Panc1 (cell line): ENCODE measurements at regions not wholly inside any gene's neighbourhood (a gene's known extent, or its start where the extent isn't known, plus 50 kb on each side); places are given as distances from the start of the nearest gene placed in this dataset.

Experiments
- ATAC-seq: fragments of 200-7000 bp; cut with Tn5 transposase; 2 replicates; pipeline ENCODE4 v1.9.1; 2020; ENCODE audit warnings: mild to moderate bottlenecking, moderate library complexity
- BruUV-seq: library from RNA; stranded (reverse); fragments of 400-500 nt; replicated peaks from 2 replicates; lab custom pipeline; 2021; lab: Mats Ljungman, UMichigan
- CTCF ChIA-PET: fragments of 300-600 bp; sonication (Branson Sonifier 250); formaldehyde crosslinking; loops from one replicate; lab custom pipeline; 2022; ENCODE audit warnings: antibody characterized with exemption; lab: Charles Lee
- POLR2A ChIA-PET: fragments of 300-600 bp; sonication (Branson Sonifier 250); formaldehyde crosslinking; loops from one replicate; lab custom pipeline; 2022; ENCODE audit warnings: antibody characterized with exemption; lab: Charles Lee
- DNase-seq: peaks from one replicate; pipeline ENCODE4 v3.0.0-alpha.2; 2010; ENCODE audit warnings: low read depth, low spot score
- H3K27ac ChIP-seq: 2 replicates; pipeline ENCODE4 v1.5.1; 2011; ENCODE audit warnings: mild to moderate bottlenecking, low read length, inconsistent platforms
- H3K27me3 ChIP-seq: fragments of 200-500 bp; sonication (Bioruptor generic); 2 replicates; pipeline ENCODE4 v1.6.0; 2014; ENCODE audit warnings: low read length, inconsistent platforms; ENCODE audit not compliant: control insufficient read depth, insufficient read depth
- H3K36me3 ChIP-seq: fragments of 200-500 bp; sonication (Bioruptor generic); 2 replicates; pipeline ENCODE4 v1.5.1; 2014; ENCODE audit warnings: inconsistent platforms, mild to moderate bottlenecking, low read length, moderate library complexity; ENCODE audit not compliant: control insufficient read depth, insufficient read depth
- H3K4me1 ChIP-seq: 2 replicates; pipeline ENCODE4 v1.5.1; 2011; ENCODE audit warnings: inconsistent platforms, mild to moderate bottlenecking, low read length, moderate library complexity; ENCODE audit not compliant: control insufficient read depth, insufficient read depth
- H3K4me3 ChIP-seq, 2 experiments: 2 replicates each; pipeline ENCODE4 v1.5.1; 2011 to 2012; ENCODE audit warnings: low read depth in 2 of 2, low read length in 2 of 2, mild to moderate bottlenecking in 2 of 2, inconsistent platforms in 1 of 2, moderate library complexity in 1 of 2
- H3K9me3 ChIP-seq: fragments of 200-500 bp; sonication (Bioruptor generic); 2 replicates; pipeline ENCODE4 v1.5.1; 2014; ENCODE audit warnings: low read depth, mild to moderate bottlenecking, inconsistent platforms, low read length, moderate library complexity; ENCODE audit not compliant: control insufficient read depth, insufficient read depth
- POLR2AphosphoS5 ChIP-seq: IDR thresholded peaks from 2 replicates; pipeline ENCODE4 v1.6.1; 2012; ENCODE audit warnings: mild to moderate bottlenecking, low read depth, low read length, moderate library complexity
- SIN3A ChIP-seq: IDR thresholded peaks from 2 replicates; pipeline ENCODE4 v1.6.1; 2012; ENCODE audit warnings: low read depth, mild to moderate bottlenecking, low read length, moderate library complexity, borderline replicate concordance; ENCODE audit not compliant: insufficient read depth
- TCF7L2 ChIP-seq: IDR thresholded peaks from 2 replicates; pipeline ENCODE4 v1.6.1; 2011; ENCODE audit warnings: mild to moderate bottlenecking, low read depth, low read length, inconsistent platforms
- in situ Hi-C: cut with HindIII; loops from 2 replicates; pipeline ENCODE4 v1.10.0; 2016; ENCODE audit warnings: low sequenced_read_pairs, low pct_unique_long_range_greater_than_20kb
- intact Hi-C: fragments of 100-400 bp; cut with micrococcal nuclease; formaldehyde crosslinking; loops from one replicate; pipeline ENCODE4 v1.10.0; 2022; ENCODE audit not compliant: unreplicated experiment
- TF ChIP-seq, protein P1 (sequence below): fragments of 450-650 bp; IDR thresholded peaks from 2 replicates; pipeline ENCODE4 v1.5.1; 2017; ENCODE audit warnings: mild to moderate bottlenecking
- TF ChIP-seq, protein P2 (sequence below), 2 experiments: IDR thresholded peaks; 2 replicates each; pipeline ENCODE4 v1.6.1; 2011 to 2012; ENCODE audit warnings: low read depth in 2 of 2, control low read depth in 1 of 2, low read length in 1 of 2, mild to moderate bottlenecking in 1 of 2, moderate library complexity in 1 of 2; ENCODE audit not compliant: insufficient read depth in 1 of 2

DNA sequence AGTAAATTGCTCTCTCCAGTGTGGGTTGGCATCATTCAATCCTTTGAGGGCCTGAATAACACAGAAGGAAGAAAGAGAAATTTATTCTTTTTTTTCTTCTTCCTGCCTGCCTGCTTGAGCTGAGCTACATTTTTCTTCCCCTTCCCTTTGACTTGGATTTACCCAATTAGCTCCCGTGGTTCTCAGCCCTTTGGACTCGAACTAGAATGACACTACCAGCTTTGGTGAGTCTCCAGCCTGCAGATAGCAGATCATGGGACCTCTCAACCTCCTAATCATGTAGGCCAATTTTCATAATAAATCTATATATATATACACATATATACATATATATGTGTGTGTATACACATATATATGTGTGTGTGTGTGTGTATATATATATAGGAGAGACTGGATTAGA lies 128.6 kb downstream of the ISOC1 start:
- H3K9me3 ChIP-seq, result no peaks in the 10 kb centered on the region
- TF ChIP-seq POLR2AphosphoS5 (no peak), TCF7L2 (no peak), SIN3A (no peak)
- TF ChIP-seq, protein P1, sequence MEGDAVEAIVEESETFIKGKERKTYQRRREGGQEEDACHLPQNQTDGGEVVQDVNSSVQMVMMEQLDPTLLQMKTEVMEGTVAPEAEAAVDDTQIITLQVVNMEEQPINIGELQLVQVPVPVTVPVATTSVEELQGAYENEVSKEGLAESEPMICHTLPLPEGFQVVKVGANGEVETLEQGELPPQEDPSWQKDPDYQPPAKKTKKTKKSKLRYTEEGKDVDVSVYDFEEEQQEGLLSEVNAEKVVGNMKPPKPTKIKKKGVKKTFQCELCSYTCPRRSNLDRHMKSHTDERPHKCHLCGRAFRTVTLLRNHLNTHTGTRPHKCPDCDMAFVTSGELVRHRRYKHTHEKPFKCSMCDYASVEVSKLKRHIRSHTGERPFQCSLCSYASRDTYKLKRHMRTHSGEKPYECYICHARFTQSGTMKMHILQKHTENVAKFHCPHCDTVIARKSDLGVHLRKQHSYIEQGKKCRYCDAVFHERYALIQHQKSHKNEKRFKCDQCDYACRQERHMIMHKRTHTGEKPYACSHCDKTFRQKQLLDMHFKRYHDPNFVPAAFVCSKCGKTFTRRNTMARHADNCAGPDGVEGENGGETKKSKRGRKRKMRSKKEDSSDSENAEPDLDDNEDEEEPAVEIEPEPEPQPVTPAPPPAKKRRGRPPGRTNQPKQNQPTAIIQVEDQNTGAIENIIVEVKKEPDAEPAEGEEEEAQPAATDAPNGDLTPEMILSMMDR, result no peak
- TF ChIP-seq, protein P2, sequence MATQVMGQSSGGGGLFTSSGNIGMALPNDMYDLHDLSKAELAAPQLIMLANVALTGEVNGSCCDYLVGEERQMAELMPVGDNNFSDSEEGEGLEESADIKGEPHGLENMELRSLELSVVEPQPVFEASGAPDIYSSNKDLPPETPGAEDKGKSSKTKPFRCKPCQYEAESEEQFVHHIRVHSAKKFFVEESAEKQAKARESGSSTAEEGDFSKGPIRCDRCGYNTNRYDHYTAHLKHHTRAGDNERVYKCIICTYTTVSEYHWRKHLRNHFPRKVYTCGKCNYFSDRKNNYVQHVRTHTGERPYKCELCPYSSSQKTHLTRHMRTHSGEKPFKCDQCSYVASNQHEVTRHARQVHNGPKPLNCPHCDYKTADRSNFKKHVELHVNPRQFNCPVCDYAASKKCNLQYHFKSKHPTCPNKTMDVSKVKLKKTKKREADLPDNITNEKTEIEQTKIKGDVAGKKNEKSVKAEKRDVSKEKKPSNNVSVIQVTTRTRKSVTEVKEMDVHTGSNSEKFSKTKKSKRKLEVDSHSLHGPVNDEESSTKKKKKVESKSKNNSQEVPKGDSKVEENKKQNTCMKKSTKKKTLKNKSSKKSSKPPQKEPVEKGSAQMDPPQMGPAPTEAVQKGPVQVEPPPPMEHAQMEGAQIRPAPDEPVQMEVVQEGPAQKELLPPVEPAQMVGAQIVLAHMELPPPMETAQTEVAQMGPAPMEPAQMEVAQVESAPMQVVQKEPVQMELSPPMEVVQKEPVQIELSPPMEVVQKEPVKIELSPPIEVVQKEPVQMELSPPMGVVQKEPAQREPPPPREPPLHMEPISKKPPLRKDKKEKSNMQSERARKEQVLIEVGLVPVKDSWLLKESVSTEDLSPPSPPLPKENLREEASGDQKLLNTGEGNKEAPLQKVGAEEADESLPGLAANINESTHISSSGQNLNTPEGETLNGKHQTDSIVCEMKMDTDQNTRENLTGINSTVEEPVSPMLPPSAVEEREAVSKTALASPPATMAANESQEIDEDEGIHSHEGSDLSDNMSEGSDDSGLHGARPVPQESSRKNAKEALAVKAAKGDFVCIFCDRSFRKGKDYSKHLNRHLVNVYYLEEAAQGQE (IDR thresholded peaks at IDR 0.05; ENCODE audit: insufficient read depth in 1 of 2, low read depth in 2 of 2, low read length in 1 of 2), result no peak
- H3K27me3 ChIP-seq, result no peaks in the 10 kb centered on the region
- intact Hi-C loops (no loop called here), in situ Hi-C loops (no loop called here)
- no TSS peak for BruUV-seq
- ATAC-seq, result no peak
- no peaks in the 10 kb centered on the region for H3K4me1 ChIP-seq
- ChIA-PET POLR2A (interaction anchor here (0.7 kb wide), 2 partner anchors 52 to 1577 kb away, joined by 6 read pairs; no protein-coding TSS in a partner anchor), CTCF (no interaction called here)
- no peaks in the 10 kb centered on the region; the same call in 1 of the 2 replicates for H3K36me3 ChIP-seq
- H3K27ac ChIP-seq, result no peak overlapping the region
- DNase-seq, result no peak
- no peak overlapping the region for H3K4me3 ChIP-seq

DNA sequence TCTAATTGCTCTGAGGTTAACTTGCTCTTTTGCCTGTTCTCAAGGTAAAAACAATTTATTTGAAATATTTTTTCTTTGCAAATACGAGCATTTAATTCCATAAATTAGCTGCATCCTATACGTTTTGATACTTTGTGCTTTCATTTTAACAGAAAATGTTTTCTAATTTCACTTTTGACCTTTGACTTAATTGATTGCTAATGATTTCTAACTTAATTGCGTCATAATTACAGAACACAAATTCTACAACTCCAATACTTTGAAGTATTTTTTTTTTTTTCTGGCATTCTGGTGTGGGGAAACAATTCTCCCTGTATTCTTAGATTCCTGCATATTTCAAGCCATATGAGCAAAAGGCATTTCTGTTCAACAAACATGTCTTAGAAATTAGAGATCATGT lies 134.0 kb downstream of the ISOC1 start:
- in situ Hi-C loops (no loop called here), intact Hi-C loops (no loop called here)
- no peak for TF ChIP-seq TCF7L2
- no peak for TF ChIP-seq SIN3A
- TF ChIP-seq, protein P1, result no peak
- TF ChIP-seq, protein P2 (IDR thresholded peaks at IDR 0.05; ENCODE audit: insufficient read depth in 1 of 2, low read depth in 2 of 2, low read length in 1 of 2), result no peak
- TF ChIP-seq POLR2AphosphoS5, result no peak
- H3K4me1 ChIP-seq, result no peaks in the 10 kb centered on the region
- H3K9me3 ChIP-seq, result no peaks in the 10 kb centered on the region
- DNase-seq (no peak), ATAC-seq (no peak)
- CTCF ChIA-PET, result no interaction called here
- no peaks in the 10 kb centered on the region for H3K27me3 ChIP-seq
- no TSS peak for BruUV-seq
- POLR2A ChIA-PET, result interaction anchor here (0.7 kb wide), 1 partner anchor 308 kb away, joined by 5 read pairs; no protein-coding TSS in a partner anchor
- no peaks in the 10 kb centered on the region; the same call in 1 of the 2 replicates for H3K36me3 ChIP-seq
- no peak overlapping the region for H3K27ac ChIP-seq
- H3K4me3 ChIP-seq, result no peak overlapping the region
